ENCODE measurements at regions not wholly inside any gene's neighbourhood (a gene's known extent, or its start where the extent isn't known, plus 50 kb on each side); places are given as distances from the start of the nearest gene placed in this dataset.
A peak's percentile ranks its signal among the peaks of the same experiment; 100 is the strongest.

- no peak overlapping the region for H3K4me3 ChIP-seq
- no peaks in the 10 kb centered on the region for H3K36me3 ChIP-seq (ENCODE audit: low read depth)
- TF ChIP-seq, protein P1, sequence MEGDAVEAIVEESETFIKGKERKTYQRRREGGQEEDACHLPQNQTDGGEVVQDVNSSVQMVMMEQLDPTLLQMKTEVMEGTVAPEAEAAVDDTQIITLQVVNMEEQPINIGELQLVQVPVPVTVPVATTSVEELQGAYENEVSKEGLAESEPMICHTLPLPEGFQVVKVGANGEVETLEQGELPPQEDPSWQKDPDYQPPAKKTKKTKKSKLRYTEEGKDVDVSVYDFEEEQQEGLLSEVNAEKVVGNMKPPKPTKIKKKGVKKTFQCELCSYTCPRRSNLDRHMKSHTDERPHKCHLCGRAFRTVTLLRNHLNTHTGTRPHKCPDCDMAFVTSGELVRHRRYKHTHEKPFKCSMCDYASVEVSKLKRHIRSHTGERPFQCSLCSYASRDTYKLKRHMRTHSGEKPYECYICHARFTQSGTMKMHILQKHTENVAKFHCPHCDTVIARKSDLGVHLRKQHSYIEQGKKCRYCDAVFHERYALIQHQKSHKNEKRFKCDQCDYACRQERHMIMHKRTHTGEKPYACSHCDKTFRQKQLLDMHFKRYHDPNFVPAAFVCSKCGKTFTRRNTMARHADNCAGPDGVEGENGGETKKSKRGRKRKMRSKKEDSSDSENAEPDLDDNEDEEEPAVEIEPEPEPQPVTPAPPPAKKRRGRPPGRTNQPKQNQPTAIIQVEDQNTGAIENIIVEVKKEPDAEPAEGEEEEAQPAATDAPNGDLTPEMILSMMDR (IDR thresholded peaks at IDR 0.05), result no peak
- intact Hi-C loops (cut with DNase I, micrococcal nuclease), result no loop called here
- H3K4me1 ChIP-seq (ENCODE audit: low read depth), result no peaks in the 10 kb centered on the region
- ATAC-seq (no peak), DNase-seq (no peak)
- no peaks in the 10 kb centered on the region for H3K9me3 ChIP-seq
Observed at GRCh38 chr1:221796700-221797099, 54.8 kb upstream of the DUSP10 start.

- ATAC-seq (no peak), DNase-seq (no peak)
- Histone ChIP-seq H3K36me3 (ENCODE audit: low read depth) (no peaks in the 10 kb centered on the region), H3K4me1 (ENCODE audit: low read depth) (no peaks in the 10 kb centered on the region), H3K9me3 (no peaks in the 10 kb centered on the region), H3K4me3 (no peak overlapping the region)
- TF ChIP-seq, protein P1 (IDR thresholded peaks at IDR 0.05), result no peak
- intact Hi-C loops (cut with DNase I, micrococcal nuclease), result no loop called here
Observed at GRCh38 chr1:221795380-221795779, 53.5 kb upstream of the DUSP10 start.

- TF ChIP-seq, protein P1 (IDR thresholded peaks at IDR 0.05), result no peak
- no peaks in the 10 kb centered on the region for H3K4me1 ChIP-seq (ENCODE audit: low read depth)
- H3K9me3 ChIP-seq, result no peaks in the 10 kb centered on the region
- intact Hi-C loops (cut with DNase I, micrococcal nuclease), result no loop called here
- H3K4me3 ChIP-seq, result no peak overlapping the region
- DNase-seq (no peak), ATAC-seq (no peak)
- no peaks in the 10 kb centered on the region for H3K36me3 ChIP-seq (ENCODE audit: low read depth)
Observed at GRCh38 chr1:221794935-221795334, 53.0 kb upstream of the DUSP10 start.

DNA sequence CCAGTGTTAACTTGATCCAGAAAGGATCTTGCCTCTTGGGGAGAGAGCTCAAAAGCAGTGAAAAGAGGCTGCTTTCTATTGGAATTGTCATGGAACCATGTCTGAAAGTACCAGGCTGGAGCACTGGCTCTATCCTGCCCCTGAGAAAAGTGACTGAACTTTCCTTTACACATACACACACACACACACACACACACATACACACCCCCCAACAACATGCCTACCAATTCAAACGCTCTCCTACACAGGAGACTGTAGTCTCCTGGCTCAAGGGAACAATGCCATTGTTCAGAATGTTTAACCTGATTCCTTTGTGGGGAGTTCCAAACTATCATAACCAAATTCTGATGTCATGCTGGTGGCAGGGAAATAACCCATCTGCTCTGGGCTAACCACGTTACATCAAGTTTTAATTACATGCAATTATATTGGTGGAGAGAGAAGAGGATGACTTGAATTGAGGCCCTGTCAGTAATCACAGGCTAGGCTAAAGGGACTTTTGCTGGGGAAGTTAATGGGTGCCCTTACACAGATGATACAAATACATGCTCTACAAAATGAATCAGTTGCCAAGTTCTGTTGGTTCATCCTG, 52.3 kb upstream of the DUSP10 start:
- no peaks in the 10 kb centered on the region for H3K4me1 ChIP-seq (ENCODE audit: low read depth)
- TF ChIP-seq, protein P1 (IDR thresholded peaks at IDR 0.05), result no peak
- intact Hi-C loops (cut with DNase I, micrococcal nuclease), result no loop called here
- DNase-seq (no peak), ATAC-seq (peak; percentile 40)
- H3K9me3 ChIP-seq, result no peaks in the 10 kb centered on the region
- no peaks in the 10 kb centered on the region for H3K36me3 ChIP-seq (ENCODE audit: low read depth)
- no peak overlapping the region for H3K4me3 ChIP-seq

DNA sequence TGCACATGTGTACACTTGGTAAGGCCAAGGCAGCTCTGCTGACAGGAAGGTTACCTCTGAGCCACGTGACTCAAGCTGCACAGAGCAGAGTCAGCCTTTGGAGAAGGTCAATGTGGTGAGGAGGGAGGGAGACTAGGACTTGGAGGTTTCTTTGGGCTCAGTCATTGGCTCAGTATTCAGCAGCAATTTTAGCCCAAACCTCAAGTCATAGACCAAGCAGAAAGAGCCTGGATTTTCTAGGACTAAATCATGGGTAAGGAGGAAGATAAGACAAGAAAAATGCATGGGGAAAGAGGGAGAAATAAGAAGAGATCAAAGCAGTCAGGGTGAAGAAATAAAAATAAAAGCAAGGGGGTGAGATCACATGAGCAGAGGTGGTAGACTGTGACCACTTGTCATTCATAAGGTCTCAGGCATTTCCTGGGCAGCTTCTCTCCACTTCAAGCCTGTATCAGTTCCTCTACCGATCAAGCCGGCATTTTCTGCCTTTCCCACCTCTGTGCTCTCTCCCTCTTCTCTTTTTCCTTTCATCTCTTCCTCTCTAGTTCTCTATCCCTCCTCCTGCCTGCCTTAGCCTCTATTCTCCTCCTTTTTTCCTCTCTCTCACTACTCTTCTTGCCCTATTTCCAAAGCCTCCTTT, 51.7 kb upstream of the DUSP10 start:
- H3K4me1 ChIP-seq (ENCODE audit: low read depth), result no peaks in the 10 kb centered on the region
- no peak overlapping the region for H3K4me3 ChIP-seq
- intact Hi-C loops (cut with DNase I, micrococcal nuclease), result no loop called here
- ATAC-seq (peak; percentile 73), DNase-seq (no peak)
- H3K9me3 ChIP-seq, result no peaks in the 10 kb centered on the region
- TF ChIP-seq, protein P1 (IDR thresholded peaks at IDR 0.05), result no peak
- no peaks in the 10 kb centered on the region for H3K36me3 ChIP-seq (ENCODE audit: low read depth)

Measured in mucosa of descending colon (tissue), 3 donors.